ENCODE measurements at regions not wholly inside any gene's neighbourhood (a gene's known extent, or its start where the extent isn't known, plus 50 kb on each side); places are given as distances from the start of the nearest gene placed in this dataset.
A peak's percentile ranks its signal among the peaks of the same experiment; 100 is the strongest.

GRCh38 chr12:131352296-131352900 lies 358.5 kb upstream of the SFSWAP start:
- intact Hi-C loops (cut with DNase I; ENCODE audit: low total_unique reads) = no loop called here
- Histone ChIP-seq H3K27ac (no peak overlapping the region), H3K9me3 (no peaks in the 10 kb centered on the region), H3K27me3 (no peaks in the 10 kb centered on the region), H3K4me1 (no peaks in the 10 kb centered on the region), H3K36me3 (no peaks in the 10 kb centered on the region), H3K4me3 (no peak overlapping the region)
- TF ChIP-seq CTCF (IDR thresholded peaks at IDR 0.05) (no peak), POLR2A (IDR thresholded peaks at IDR 0.05) (no peak)
- no peak for DNase-seq

GRCh38 chr12:131353376-131353775 lies 357.5 kb upstream of the SFSWAP start:
- H3K4me1 ChIP-seq = no peaks in the 10 kb centered on the region
- intact Hi-C loops (cut with DNase I; ENCODE audit: low total_unique reads) = no loop called here

GRCh38 chr12:131353826-131354225 lies 357.1 kb upstream of the SFSWAP start:
- intact Hi-C loops (cut with DNase I; ENCODE audit: low total_unique reads) = no loop called here
- no peak overlapping the region for H3K4me3 ChIP-seq
- no peaks in the 10 kb centered on the region for H3K9me3 ChIP-seq
- no peaks in the 10 kb centered on the region for H3K4me1 ChIP-seq
- TF ChIP-seq POLR2A (IDR thresholded peaks at IDR 0.05) (no peak), CTCF (IDR thresholded peaks at IDR 0.05) (no peak)
- DNase-seq = no peak
- no peaks in the 10 kb centered on the region for H3K27me3 ChIP-seq
- no peak overlapping the region for H3K27ac ChIP-seq
- no peaks in the 10 kb centered on the region for H3K36me3 ChIP-seq

More at GRCh38 chr12:131353376-131353775, 357.5 kb upstream of the SFSWAP start:
- no peak overlapping the region for H3K27ac ChIP-seq
- no peaks in the 10 kb centered on the region for H3K9me3 ChIP-seq
- no peak for TF ChIP-seq POLR2A (IDR thresholded peaks at IDR 0.05)
- TF ChIP-seq CTCF (IDR thresholded peaks at IDR 0.05) = no peak
- no peaks in the 10 kb centered on the region for H3K27me3 ChIP-seq
- no peak overlapping the region for H3K4me3 ChIP-seq
- DNase-seq = no peak
- H3K36me3 ChIP-seq = no peaks in the 10 kb centered on the region

- H3K4me1 ChIP-seq = no peaks in the 10 kb centered on the region
- peak overlapping the region in 1 of 2 donors; percentile 78 for H3K27ac ChIP-seq
- H3K4me3 ChIP-seq = no peak overlapping the region
- no peaks in the 10 kb centered on the region for H3K36me3 ChIP-seq
- H3K27me3 ChIP-seq = no peaks in the 10 kb centered on the region
- intact Hi-C loops (cut with DNase I; ENCODE audit: low total_unique reads) = no loop called here
- no peak for DNase-seq
- H3K9me3 ChIP-seq = no peaks in the 10 kb centered on the region
- TF ChIP-seq CTCF (IDR thresholded peaks at IDR 0.05) (no peak), POLR2A (IDR thresholded peaks at IDR 0.05) (no peak)
These were observed 355.3 kb upstream of the SFSWAP start for GRCh38 chr12:131355361-131356245.

All from uterus (tissue), 3 donors.